C4-2B (cell line): ENCODE measurements at regions not wholly inside any gene's neighbourhood (a gene's known extent, or its start where the extent isn't known, plus 50 kb on each side); places are given as distances from the start of the nearest gene placed in this dataset.

Source experiments
- CTCF ChIP-seq: fragments of 450-650 bp; conservative IDR thresholded peaks from 2 replicates; pipeline ENCODE4 v1.5.1; 2017; ENCODE audit warnings: mild to moderate bottlenecking
- ZFX ChIP-seq: fragments of 450-650 bp; IDR thresholded peaks from 2 replicates; pipeline ENCODE4 v1.6.1; 2017

DNA sequence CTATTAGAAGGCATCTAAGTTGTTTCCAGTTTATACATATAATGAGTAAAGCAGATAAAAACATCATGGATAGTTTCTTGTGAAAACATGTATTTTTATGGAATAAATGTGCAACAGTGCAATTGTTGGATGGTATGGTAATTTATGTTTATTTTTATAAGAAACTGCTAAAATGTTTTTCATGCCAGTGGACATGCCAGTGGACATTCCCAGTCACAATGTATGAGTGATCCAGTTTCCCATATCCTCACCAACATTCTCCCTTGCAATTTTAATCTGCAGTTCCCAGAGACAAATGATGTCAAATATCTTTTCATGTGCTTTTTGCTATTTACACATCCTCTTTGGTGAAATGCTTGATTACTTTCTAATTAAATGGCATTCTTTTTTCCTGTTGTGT is 818.6 kb downstream of the SUCLG1 start:
- TF ChIP-seq CTCF (no peak), ZFX (no peak)
